ENCODE measurements at regions not wholly inside any gene's neighbourhood (a gene's known extent, or its start where the extent isn't known, plus 50 kb on each side); places are given as distances from the start of the nearest gene placed in this dataset.

- TF ChIP-seq BHLHE40 (IDR thresholded peaks at IDR 0.05; ENCODE audit: low read depth, low read length) (no peak), POLR2A (IDR thresholded peaks at IDR 0.05; ENCODE audit: low read length) (no peak), CTCF (IDR thresholded peaks at IDR 0.05) (no peak), RCOR1 (IDR thresholded peaks at IDR 0.05; ENCODE audit: low read depth, low read length) (no peak), ZFP36 (IDR thresholded peaks at IDR 0.05; ENCODE audit: borderline replicate concordance, partially characterized antibody) (no peak), REST (IDR thresholded peaks at IDR 0.05) (no peak), KDM1A (IDR thresholded peaks at IDR 0.05; ENCODE audit: low read depth) (no peak), SMC3 (IDR thresholded peaks at IDR 0.05) (no peak), JUNB (IDR thresholded peaks at IDR 0.05) (no peak), CHD4 (IDR thresholded peaks at IDR 0.05; ENCODE audit: borderline replicate concordance) (no peak)
Observed at GRCh38 chr11:128238521-128239265, 348.7 kb downstream of the ETS1 start.
